ENCODE measurements at regions not wholly inside any gene's neighbourhood (a gene's known extent, or its start where the extent isn't known, plus 50 kb on each side); places are given as distances from the start of the nearest gene placed in this dataset.

- Histone ChIP-seq H3K4me3 (ENCODE audit: low read depth, low read length) (no peak overlapping the region), H3K36me3 (ENCODE audit: control insufficient read depth in 2 of 2, insufficient read depth in 1 of 2, low read length in 2 of 2) (no peaks in the 10 kb centered on the region), H3K9me3 (ENCODE audit: control insufficient read depth, insufficient read depth, low read depth, low read length) (no peaks in the 10 kb centered on the region), H3K4me1 (ENCODE audit: control insufficient read depth, insufficient read depth, low read length) (no peaks in the 10 kb centered on the region), H3K27ac (ENCODE audit: extremely low read depth, low read depth, low read length) (no peak overlapping the region)
- ChIA-PET POLR2A (interaction anchor here (0.6 kb wide), 1 partner anchor 60 kb away, joined by 3 read pairs; no protein-coding TSS in a partner anchor), CTCF (interaction anchor here (1.3 kb wide), 1 partner anchor 172 kb away, joined by 4 read pairs; no protein-coding TSS in a partner anchor)
- no peak for TF ChIP-seq ZNF350 (tag by site-specific recombination; IDR thresholded peaks at IDR 0.05)
- TF ChIP-seq ZBTB1 (tag by site-specific recombination; IDR thresholded peaks at IDR 0.05), result no peak
- TF ChIP-seq, protein P1, sequence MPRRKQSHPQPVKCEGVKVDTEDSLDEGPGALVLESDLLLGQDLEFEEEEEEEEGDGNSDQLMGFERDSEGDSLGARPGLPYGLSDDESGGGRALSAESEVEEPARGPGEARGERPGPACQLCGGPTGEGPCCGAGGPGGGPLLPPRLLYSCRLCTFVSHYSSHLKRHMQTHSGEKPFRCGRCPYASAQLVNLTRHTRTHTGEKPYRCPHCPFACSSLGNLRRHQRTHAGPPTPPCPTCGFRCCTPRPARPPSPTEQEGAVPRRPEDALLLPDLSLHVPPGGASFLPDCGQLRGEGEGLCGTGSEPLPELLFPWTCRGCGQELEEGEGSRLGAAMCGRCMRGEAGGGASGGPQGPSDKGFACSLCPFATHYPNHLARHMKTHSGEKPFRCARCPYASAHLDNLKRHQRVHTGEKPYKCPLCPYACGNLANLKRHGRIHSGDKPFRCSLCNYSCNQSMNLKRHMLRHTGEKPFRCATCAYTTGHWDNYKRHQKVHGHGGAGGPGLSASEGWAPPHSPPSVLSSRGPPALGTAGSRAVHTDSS (tag by site-specific recombination; IDR thresholded peaks at IDR 0.05), result no peak
- no peak for TF ChIP-seq ZNF324 (tag by site-specific recombination; IDR thresholded peaks at IDR 0.05)
- TF ChIP-seq ZNF174 (tag by site-specific recombination; IDR thresholded peaks at IDR 0.05), result no peak
- TF ChIP-seq, protein P2, sequence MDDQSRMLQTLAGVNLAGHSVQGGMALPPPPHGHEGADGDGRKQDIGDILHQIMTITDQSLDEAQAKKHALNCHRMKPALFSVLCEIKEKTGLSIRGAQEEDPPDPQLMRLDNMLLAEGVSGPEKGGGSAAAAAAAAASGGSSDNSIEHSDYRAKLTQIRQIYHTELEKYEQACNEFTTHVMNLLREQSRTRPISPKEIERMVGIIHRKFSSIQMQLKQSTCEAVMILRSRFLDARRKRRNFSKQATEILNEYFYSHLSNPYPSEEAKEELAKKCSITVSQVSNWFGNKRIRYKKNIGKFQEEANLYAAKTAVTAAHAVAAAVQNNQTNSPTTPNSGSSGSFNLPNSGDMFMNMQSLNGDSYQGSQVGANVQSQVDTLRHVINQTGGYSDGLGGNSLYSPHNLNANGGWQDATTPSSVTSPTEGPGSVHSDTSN (CRISPR knock-in tag; IDR thresholded peaks at IDR 0.05), result no peak
- TF ChIP-seq ZNF335 (tag by site-specific recombination; conservative IDR thresholded peaks at IDR 0.05), result no peak
- TF ChIP-seq, protein P3, sequence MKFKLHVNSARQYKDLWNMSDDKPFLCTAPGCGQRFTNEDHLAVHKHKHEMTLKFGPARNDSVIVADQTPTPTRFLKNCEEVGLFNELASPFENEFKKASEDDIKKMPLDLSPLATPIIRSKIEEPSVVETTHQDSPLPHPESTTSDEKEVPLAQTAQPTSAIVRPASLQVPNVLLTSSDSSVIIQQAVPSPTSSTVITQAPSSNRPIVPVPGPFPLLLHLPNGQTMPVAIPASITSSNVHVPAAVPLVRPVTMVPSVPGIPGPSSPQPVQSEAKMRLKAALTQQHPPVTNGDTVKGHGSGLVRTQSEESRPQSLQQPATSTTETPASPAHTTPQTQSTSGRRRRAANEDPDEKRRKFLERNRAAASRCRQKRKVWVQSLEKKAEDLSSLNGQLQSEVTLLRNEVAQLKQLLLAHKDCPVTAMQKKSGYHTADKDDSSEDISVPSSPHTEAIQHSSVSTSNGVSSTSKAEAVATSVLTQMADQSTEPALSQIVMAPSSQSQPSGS (tag by site-specific recombination; IDR thresholded peaks at IDR 0.05; ENCODE audit: low read depth), result no peak
- TF ChIP-seq ZNF660 (tag by site-specific recombination; IDR thresholded peaks at IDR 0.05), result no peak
- TF ChIP-seq ZNF274 (IDR thresholded peaks at IDR 0.05; ENCODE audit: low read length), result no peak
- TF ChIP-seq ZNF274 (tag by site-specific recombination; IDR thresholded peaks at IDR 0.05; ENCODE audit: borderline replicate concordance), result no peak
- no peak for TF ChIP-seq ZNF473 (tag by site-specific recombination; IDR thresholded peaks at IDR 0.05)
- TF ChIP-seq ZSCAN30 (tag by site-specific recombination; IDR thresholded peaks at IDR 0.05), result no peak
- TF ChIP-seq ZNF398 (tag by site-specific recombination; IDR thresholded peaks at IDR 0.05), result no peak
- TF ChIP-seq ZNF677 (tag by site-specific recombination; IDR thresholded peaks at IDR 0.05), result no peak
- TF ChIP-seq RBAK (tag by site-specific recombination; IDR thresholded peaks at IDR 0.05), result no peak
- TF ChIP-seq ZNF560 (tag by site-specific recombination; IDR thresholded peaks at IDR 0.05; ENCODE audit: borderline replicate concordance), result no peak
Measured at GRCh38 chr10:30170814-30171213, 111.4 kb upstream of the JCAD start.

DNA sequence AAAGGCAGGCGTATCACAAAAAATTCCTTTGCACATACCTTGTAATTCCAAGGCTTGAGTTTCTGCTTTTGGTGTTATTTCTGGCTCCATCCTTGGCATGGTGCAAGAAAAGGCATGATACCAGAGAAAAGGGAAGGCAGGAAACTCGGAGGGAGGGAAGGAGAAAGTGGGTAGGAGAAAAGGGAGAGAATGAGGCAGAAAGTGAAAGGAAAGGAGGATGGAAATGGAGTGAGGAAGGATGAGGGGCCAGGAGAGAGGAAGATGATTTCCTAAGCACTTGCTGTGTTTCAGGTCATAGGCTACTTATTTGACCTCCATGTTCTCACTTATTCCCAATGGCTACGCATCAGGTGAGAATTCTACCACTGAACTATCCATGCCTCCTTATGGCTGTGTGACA, 110.8 kb upstream of the JCAD start:
- POLR2A ChIA-PET, result interaction anchor here (0.6 kb wide), 1 partner anchor 60 kb away, joined by 3 read pairs; no protein-coding TSS in a partner anchor
- Histone ChIP-seq H3K4me1 (ENCODE audit: control insufficient read depth, insufficient read depth, low read length) (no peaks in the 10 kb centered on the region), H3K36me3 (ENCODE audit: control insufficient read depth in 2 of 2, insufficient read depth in 1 of 2, low read length in 2 of 2) (no peaks in the 10 kb centered on the region), H3K4me3 (ENCODE audit: low read depth, low read length) (no peak overlapping the region), H3K9me3 (ENCODE audit: control insufficient read depth, insufficient read depth, low read depth, low read length) (no peaks in the 10 kb centered on the region), H3K27ac (ENCODE audit: extremely low read depth, low read depth, low read length) (no peak overlapping the region)
- TF ChIP-seq ZBTB44 (tag by site-specific recombination; IDR thresholded peaks at IDR 0.05) (no peak), PRDM1 (tag by site-specific recombination; IDR thresholded peaks at IDR 0.05) (peak; percentile 97), ZNF558 (tag by site-specific recombination; IDR thresholded peaks at IDR 0.05) (no peak), ZNF366 (tag by site-specific recombination; conservative IDR thresholded peaks at IDR 0.05) (peak; percentile 53), ZNF10 (tag by site-specific recombination; IDR thresholded peaks at IDR 0.05) (no peak)
- CTCF ChIA-PET, result no interaction called here

Measured in HEK293 (cell line).